Adrenal gland (tissue), 9 donors: ENCODE measurements at regions not wholly inside any gene's neighbourhood (a gene's known extent, or its start where the extent isn't known, plus 50 kb on each side); places are given as distances from the start of the nearest gene placed in this dataset.
A peak's percentile ranks its signal among the peaks of the same experiment; 100 is the strongest.

Experiments used
- DNase-seq, 7 donors: peaks; one replicate each; pipeline ENCODE4 v3.0.0-alpha.2; 2019 to 2020
- H3K27ac ChIP-seq, 5 donors: fragments of 200-600 bp; sonication (generic) in 4 of 5; 1 replicate in 3 of 5; 2 replicates in 2 of 5; pipeline versions ENCODE4 v1.5.1 to v1.8.0; 2016 to 2020; ENCODE audit warnings: mild to moderate bottlenecking in 1 of 5
- H3K27me3 ChIP-seq: fragments of 200-600 bp; 2 replicates; pipeline ENCODE4 v1.8.0; 2021
- H3K36me3 ChIP-seq, 2 donors: fragments of 200-600 bp; replicated peaks in 1 of 2; 1 replicate in 1 of 2; 2 replicates in 1 of 2; pipeline versions ENCODE4 v1.5.1 to v1.8.0; 2018 to 2022
- H3K4me1 ChIP-seq, 2 donors: fragments of 200-600 bp; replicated peaks in 1 of 2; 1 replicate in 1 of 2; 2 replicates in 1 of 2; pipeline versions ENCODE4 v1.5.1 to v1.8.0; 2018 to 2021
- H3K4me3 ChIP-seq, 4 donors: fragments of 200-600 bp; sonication (generic) in 3 of 4; one replicate each; pipeline ENCODE4 v1.5.1; 2016 to 2018
- H3K9me3 ChIP-seq, 3 donors: fragments of 200-600 bp; sonication (generic) in 1 of 3; replicated peaks in 1 of 3; 1 replicate in 2 of 3; 2 replicates in 1 of 3; pipeline versions ENCODE4 v1.5.1 to v1.8.0; 2016 to 2021
- POLR2A ChIP-seq, 2 donors: fragments of 450-650 bp; IDR thresholded peaks; one replicate each; pipeline ENCODE4 v1.6.1; 2017; ENCODE audit warnings: antibody characterized with exemption in 2 of 2, mild to moderate bottlenecking in 2 of 2, moderate library complexity in 1 of 2
- WGBS, 4 donors: extraction: QIAGEN DNeasy Blood & Tissue Kit in 2 of 4; methylation state at CpG; one replicate each; pipeline versions ENCODE4 v1.1.5 to v1.1.7; 2013 to 2017; 5-methylcytosine and 5-hydroxymethylcytosine counted together
- intact Hi-C, 2 donors: fragments of 100-400 bp; cut with DNase I; formaldehyde crosslinking; loops; one replicate each; pipeline versions ENCODE4 v1.14.1 to v1.15.0; 2022 to 2023
- TF ChIP-seq, protein P1 (sequence below), 6 experiments: fragments of 450-650 bp in 4 of 6; fragments of 200-600 bp in 2 of 6; sonication (generic) in 1 of 6; IDR thresholded peaks; 1 replicate in 5 of 6; 2 replicates in 1 of 6; pipeline versions ENCODE4 v1.5.1 to v1.8.0; 2016 to 2021; ENCODE audit warnings: antibody characterized with exemption in 6 of 6, mild to moderate bottlenecking in 2 of 6, moderate library complexity in 1 of 6
- donor health status: healthy with polysubstance abuse.
- donor health status: Bipolar disorder and iron deficiency.
- donor health status: DM: yes; HTN: yes; CAD: no.
- donor health status: DM: no; HTN: no; CAD: no.
- donor health status: DM: no; HTN: no; CAD: no.

DNA sequence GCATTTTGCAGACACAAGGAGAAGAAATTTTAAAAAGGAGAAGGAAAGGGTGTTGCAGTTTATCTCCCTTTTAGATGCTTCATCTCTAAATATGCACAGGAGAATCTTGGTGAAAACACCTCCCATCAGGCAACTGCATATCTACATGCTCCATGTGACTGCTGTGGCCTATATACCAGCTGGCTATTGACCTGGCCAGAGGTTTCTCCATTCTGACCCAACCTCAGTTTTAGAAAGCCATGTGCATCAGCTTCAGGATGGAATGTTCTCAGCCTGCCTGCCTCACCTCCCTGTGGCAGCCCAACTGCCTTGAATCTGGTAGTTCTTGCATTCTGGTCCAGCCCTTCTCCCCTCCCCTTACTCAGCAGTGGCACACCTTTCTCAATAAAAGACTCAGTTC lies 1958.8 kb upstream of the CELF4 start:
- Histone ChIP-seq H3K4me1 (no peaks in the 10 kb centered on the region), H3K27ac (no peak overlapping the region), H3K36me3 (no peaks in the 10 kb centered on the region), H3K4me3 (no peak overlapping the region), H3K27me3 (no peaks in the 10 kb centered on the region), H3K9me3 (no peaks in the 10 kb centered on the region)
- TF ChIP-seq POLR2A (IDR thresholded peaks at IDR 0.05) = no peak
- TF ChIP-seq, protein P1, sequence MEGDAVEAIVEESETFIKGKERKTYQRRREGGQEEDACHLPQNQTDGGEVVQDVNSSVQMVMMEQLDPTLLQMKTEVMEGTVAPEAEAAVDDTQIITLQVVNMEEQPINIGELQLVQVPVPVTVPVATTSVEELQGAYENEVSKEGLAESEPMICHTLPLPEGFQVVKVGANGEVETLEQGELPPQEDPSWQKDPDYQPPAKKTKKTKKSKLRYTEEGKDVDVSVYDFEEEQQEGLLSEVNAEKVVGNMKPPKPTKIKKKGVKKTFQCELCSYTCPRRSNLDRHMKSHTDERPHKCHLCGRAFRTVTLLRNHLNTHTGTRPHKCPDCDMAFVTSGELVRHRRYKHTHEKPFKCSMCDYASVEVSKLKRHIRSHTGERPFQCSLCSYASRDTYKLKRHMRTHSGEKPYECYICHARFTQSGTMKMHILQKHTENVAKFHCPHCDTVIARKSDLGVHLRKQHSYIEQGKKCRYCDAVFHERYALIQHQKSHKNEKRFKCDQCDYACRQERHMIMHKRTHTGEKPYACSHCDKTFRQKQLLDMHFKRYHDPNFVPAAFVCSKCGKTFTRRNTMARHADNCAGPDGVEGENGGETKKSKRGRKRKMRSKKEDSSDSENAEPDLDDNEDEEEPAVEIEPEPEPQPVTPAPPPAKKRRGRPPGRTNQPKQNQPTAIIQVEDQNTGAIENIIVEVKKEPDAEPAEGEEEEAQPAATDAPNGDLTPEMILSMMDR (IDR thresholded peaks at IDR 0.05) = no peak
- no peak for DNase-seq
- intact Hi-C loops = no loop called here

DNA sequence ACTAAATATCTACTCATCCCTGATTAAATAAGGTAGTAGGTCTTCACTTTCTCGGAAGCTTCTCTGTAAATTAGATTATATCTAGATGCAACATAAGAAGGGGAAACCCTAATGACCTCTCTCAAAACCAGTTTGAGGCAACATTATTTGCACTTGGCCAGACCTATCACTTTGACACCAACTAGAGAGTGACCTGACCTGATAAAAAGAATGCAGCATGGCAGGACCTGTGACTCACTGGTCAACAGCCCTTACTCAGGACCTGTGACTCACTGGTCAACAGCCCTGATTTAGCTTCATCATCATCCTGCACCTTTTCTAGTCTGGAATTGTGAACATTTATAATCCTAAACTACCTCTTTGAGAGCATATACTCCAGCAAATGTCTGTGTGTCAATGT lies 1957.7 kb upstream of the CELF4 start:
- no peak overlapping the region for H3K27ac ChIP-seq
- no peak overlapping the region for H3K4me3 ChIP-seq
- no peaks in the 10 kb centered on the region for H3K4me1 ChIP-seq
- no peaks in the 10 kb centered on the region for H3K36me3 ChIP-seq
- intact Hi-C loops = no loop called here
- DNase-seq = peak in 5 of 7 donors; percentile 20 to 33 (median 23)
- H3K9me3 ChIP-seq = no peaks in the 10 kb centered on the region
- TF ChIP-seq, protein P1 (IDR thresholded peaks at IDR 0.05) = no peak
- TF ChIP-seq POLR2A (IDR thresholded peaks at IDR 0.05) = no peak
- H3K27me3 ChIP-seq = no peaks in the 10 kb centered on the region
- 90 to 94% (median 92%) methylated on average over 1 of the region's 1 CpG for WGBS, 4 donors

DNA sequence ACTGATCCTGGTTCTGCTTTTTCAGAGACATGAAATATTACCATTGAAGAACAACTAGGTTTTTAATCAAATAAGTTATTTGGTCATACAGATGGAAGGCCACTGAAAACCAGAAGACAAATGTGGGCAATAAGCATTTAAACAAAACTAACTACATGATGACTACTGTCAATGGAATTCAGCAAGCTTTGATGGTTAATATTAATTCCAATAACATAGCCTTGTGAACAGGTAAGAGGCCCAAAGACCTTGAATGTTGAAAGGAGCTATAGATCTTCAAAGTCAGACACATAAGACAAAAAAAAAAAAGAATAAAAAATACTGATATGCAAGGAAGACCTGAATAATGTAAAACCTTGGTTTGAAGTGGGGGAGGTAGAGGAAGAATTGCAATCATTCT lies 1955.6 kb upstream of the CELF4 start:
- H3K4me3 ChIP-seq = no peak overlapping the region
- no peaks in the 10 kb centered on the region for H3K36me3 ChIP-seq
- TF ChIP-seq, protein P1 (IDR thresholded peaks at IDR 0.05) = no peak
- TF ChIP-seq POLR2A (IDR thresholded peaks at IDR 0.05) = no peak
- no peak for DNase-seq
- no peaks in the 10 kb centered on the region for H3K27me3 ChIP-seq
- no peaks in the 10 kb centered on the region for H3K9me3 ChIP-seq
- H3K4me1 ChIP-seq = no peaks in the 10 kb centered on the region
- no peak overlapping the region for H3K27ac ChIP-seq
- intact Hi-C loops = no loop called here

DNA sequence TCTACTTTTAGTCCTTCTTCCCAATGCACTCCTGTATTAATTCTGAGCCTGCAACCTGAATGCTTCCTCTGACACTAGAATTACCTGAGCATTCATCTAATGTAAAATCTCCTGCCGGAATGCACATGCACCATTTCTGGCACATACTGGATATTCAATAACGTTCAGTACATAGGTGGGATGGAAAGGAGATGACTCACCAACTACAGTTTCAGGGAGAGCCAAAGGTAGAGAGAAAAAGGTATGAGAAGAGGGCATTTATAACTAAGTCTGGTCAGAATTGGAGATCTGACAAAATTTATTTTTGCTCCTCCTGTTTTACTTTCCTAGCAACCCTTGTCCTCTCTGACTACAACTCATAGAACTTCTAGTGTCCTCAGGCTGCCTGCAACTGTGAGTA lies 1954.1 kb upstream of the CELF4 start:
- no peaks in the 10 kb centered on the region for H3K4me1 ChIP-seq
- no peak for DNase-seq
- TF ChIP-seq, protein P1 (IDR thresholded peaks at IDR 0.05) = no peak
- TF ChIP-seq POLR2A (IDR thresholded peaks at IDR 0.05) = no peak
- H3K4me3 ChIP-seq = no peak overlapping the region
- whole genome bisulfite sequencing, 4 donors = 81 to 93% (median 86%) methylated on average over 2 of the region's 2 CpGs
- intact Hi-C loops = no loop called here
- H3K36me3 ChIP-seq = no peaks in the 10 kb centered on the region
- H3K27ac ChIP-seq = no peak overlapping the region
- H3K27me3 ChIP-seq = no peaks in the 10 kb centered on the region
- no peaks in the 10 kb centered on the region for H3K9me3 ChIP-seq
